RPMI7951 (cell line): ENCODE measurements at regions not wholly inside any gene's neighbourhood (a gene's known extent, or its start where the extent isn't known, plus 50 kb on each side); places are given as distances from the start of the nearest gene placed in this dataset.
"Not testable (repeated sequence)": the region's sequence is repeated elsewhere in the genome, so short reads cannot be mapped to it uniquely, and the experiment has no call there.

ENCODE experiments used
- DNase-seq: peaks from one replicate; pipeline ENCODE4 v3.0.0-alpha.2; 2012; ENCODE audit warnings: low read depth

DNA sequence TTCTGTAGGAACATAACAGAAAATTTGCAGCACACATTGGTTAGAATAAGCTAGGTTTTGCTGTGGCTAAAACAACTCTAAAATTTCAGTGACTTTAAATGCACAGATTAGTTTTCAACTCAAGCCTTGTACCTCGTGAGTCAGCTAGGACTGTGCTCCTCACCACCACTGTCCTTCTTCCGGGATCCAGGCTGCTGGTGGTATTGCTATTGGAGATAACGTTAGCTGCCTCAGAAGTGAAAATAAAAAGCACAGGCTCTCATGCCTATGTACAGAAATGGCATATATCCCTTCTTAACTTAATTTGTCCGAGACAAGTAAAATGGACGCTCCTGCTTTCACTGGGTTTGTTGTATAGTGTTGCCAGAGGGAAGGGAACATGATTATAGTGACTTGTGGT lies 931.1 kb upstream of the EYS start:
- DNase-seq, result no peak

DNA sequence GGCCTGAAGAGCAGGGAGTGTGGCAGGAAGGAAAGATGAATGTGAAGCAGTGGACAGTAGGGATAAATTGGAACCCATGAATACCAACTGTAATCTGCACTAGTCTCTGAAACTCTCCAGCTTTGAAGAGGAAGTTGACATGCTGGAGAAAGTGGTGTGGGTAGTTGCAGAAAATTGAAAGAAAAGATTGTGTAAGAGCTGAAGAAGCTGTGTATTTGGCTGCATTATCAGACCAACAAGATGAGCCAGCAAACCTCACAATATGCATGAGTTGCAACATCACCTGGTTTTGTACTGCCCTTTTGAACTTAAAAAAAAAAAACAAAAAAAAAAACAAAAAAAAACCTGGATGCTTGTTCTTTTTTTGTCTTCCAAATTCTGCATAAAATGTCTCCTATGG lies 921.9 kb upstream of the EYS start:
- no peak for DNase-seq

DNA sequence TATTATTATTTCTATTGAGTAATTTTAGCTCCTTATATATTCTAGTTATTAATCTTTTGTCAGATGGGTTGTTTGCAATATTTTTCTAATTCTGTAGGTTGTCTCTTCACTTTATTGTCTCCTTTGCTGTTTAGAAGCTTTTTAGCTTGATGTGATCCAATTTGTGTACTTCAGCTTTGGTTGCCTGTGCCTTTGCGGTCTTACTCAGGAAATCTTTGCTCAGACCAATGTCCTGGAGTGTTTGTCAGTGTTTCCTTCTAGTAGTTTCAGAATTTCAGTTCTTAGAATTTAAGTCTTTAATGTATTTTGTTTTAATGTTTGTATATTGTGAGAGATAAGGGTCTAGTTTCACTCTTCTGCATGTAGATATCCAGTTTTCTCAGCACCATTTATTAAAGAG lies 916.0 kb upstream of the EYS start:
- no peak for DNase-seq

DNA sequence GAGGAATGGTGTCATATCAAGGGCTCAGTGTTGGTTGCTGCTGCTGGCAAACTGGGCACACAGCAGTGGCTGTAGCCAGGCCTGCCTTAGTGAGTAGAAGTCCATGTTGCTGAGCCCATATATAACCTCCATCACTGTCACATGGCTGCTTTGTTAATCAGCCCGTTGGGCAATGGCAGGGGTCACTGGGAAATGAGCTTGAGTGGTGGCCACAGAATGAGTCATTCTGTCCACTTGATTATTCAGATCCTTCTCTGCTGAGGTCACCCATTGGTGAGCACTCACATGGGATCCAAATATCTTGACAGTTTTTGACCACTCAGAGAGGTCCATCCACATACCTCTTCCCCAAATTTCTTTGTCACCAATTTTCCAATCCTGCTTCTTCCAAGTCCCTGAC lies 898.9 kb upstream of the EYS start:
- DNase-seq, result peak; percentile 2

DNA sequence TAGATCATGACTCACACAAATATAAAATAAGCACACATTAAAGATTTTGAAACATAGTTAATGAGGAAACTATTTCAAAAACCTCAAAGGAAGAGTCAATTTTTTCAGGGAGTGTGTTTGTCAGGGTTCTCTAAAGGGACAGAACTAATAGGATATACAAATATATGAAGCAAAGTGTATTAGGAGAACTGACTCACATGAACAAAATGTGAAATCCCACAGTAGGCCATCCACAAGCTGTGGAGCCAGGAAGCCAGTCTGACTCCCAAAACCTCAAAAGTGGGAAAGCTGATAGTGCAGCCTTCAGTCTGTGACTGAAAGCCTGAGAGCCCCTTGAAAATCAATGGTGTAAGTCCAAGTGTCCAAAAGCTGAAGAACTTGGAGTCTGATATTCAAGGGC lies 898.0 kb upstream of the EYS start:
- DNase-seq, result peak; percentile 13

DNA sequence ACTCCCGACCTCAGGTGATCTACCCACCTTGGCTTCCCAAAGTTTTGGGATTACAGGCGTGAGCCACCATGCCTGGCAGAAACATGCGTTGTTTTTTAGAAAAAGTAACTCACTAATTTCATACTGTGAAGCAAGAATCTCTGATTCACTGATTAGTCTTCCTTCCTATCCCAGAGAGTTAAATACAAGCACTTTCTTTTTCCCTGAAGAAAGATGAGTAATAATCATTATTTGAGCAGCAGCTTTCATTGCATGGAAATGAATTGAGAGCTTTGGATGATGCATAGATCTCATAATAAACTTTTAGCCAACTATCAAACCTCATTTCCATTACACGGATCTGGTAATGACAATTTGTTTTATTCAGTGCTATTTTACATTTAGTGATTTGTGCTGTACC lies 892.5 kb upstream of the EYS start:
- DNase-seq, result peak; percentile 6

DNA sequence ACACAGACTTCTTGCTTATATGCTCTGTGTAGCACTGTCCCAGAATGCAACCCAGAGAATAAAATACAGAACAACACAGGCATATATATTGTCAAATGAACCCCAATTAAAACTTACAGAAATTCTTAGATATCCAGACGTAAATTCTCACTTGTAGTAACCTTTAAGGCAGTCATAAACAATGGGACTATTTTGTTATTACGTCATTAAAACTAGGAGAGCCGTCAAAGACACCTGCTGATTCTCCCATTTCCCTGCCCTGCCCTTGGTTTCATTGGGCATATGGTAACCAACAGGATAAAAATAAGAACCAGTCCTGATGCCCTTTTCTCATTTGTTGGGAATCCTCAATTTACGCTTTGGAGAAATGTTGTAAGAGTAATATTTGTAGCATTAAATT lies 871.3 kb upstream of the EYS start:
- no peak for DNase-seq

DNA sequence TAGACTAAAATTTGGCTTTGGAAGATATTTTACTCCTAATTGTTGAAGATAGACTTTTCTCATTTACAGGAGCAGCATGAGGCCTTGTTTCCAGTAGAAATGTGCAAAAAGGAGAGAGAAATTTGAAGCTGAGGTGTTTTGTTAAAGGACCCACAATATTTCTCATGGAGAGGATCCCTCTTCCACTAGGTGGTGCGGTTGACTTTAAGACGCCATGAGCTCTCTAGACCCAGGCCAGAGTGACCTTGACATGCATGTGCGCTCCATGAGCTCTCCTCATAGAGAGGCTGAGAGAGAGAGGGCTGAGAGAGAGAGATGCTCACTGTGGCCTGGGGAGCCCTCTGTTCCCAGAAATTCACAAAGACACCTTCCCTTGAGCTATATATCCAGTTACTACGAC lies 861.2 kb upstream of the EYS start:
- no peak for DNase-seq

DNA sequence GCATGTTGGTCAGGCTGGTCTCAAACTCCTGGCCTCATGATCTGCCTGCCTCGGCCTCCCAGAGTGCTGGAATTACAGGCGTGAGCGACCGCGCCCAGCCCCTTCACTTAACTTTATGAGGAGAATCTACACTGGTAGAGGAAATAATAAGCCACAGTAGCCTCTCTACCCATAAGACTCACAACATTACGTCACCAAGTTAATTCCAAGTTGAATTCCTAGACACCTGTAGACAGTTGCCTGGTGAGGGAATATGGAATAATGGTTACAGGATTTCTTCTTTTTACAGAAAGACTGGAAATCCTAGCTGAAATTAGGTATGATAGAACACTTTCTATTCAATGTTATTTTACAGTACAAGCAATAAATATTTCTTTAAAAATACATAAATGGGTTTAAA lies 854.5 kb upstream of the EYS start:
- no peak for DNase-seq

DNA sequence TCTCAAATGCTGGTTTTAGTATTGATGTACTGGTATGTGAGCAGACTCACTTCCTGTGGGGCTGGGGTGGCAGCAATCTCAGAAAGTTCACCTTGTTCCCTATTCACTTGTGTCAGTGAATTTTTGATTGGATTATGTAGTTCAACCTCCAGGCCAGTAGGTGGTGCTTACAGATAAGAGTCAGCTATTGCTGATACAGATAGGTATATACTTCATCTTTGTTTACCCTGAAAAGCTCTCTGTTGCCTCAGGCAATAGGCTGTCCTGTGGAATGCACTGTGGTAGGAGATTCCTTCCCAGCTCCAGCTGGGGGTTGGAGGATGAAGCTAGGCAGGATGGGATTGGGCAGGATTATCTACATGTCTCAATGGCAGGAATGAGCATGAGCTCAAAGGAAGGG lies 851.2 kb upstream of the EYS start:
- no peak for DNase-seq

DNA sequence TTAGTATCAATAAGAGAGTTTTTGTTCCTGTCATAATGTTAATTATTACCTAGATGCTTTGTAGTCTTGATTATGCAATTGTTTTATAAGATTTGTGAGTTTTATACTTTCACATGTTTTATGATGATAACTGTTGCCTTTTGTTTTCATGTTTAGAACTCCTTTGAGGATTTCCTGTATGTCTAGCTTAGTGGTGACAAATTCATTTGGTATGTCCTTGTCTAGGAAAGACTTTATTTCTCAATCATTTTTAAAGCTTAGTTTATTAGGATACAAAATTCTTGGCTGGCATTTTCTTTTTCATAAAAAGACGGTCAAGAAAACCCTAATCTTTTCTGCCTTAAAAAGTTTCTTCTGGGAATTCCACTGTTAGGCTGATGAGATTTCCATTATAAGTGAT lies 849.9 kb upstream of the EYS start:
- no peak for DNase-seq

DNA sequence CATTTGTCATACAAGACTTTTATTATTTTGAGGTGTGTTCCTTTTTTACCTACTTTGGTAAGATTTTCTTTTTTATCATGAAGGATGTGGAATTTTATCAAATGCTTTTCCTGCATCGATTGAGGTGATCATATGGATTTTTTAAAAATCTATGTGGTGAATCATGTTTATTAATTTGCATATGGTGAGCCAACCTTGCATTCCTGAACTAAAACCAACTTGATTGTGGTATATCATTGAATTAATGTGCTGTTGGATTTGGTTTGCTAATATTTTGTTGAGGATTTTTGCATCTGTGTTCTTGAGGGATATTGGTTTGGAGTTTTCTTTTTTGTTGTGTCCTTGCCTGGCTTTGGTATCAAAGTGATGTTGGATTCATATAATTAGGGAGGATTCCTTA lies 848.1 kb upstream of the EYS start:
- DNase-seq, result no peak

DNA sequence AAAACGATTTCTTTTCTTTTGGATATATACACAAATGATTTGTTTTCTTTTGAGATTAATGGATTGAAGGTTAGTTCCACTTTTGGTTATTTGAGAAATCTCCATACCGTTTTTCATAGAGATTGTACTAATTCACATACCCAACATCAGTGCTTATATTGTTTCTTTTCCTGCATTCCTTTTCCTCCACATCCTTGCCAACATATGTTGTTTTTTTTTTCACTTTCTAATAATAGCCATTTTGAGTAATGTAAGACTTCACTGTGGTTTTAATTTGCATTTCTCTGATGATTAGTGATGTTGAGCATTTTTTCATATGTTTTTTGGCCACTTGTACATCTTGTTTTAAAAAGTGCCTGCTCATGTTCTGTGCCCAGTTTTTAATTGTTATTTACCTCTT lies 846.4 kb upstream of the EYS start:
- peak; percentile 3 for DNase-seq

DNA sequence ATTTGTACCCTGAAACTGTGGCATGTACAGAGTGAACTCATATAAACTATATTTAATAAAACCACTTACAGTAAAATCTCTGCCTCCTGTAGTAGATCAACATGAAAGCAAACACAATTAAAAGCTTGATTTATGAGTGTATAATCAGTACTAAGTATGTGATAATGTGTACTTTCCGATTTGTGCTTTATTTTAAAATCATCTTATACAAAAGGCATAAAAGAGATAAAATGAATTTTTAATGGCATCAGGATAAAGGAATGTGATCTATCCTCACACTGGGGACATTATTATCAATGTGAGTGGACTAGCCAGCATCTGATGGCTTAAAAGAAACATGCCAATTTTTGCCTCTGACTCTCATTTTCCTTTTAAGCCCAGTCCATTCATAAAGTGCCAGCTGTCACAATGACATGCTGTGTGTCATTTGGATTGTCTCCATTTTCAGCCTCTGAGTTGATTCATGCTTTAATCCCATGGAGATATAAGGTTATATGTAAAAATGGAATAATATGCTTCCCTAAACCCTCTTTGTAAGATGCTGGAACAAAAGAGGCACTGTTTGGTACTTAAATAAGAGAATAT lies 831.6 kb upstream of the EYS start:
- peak; percentile 39 for DNase-seq

DNA sequence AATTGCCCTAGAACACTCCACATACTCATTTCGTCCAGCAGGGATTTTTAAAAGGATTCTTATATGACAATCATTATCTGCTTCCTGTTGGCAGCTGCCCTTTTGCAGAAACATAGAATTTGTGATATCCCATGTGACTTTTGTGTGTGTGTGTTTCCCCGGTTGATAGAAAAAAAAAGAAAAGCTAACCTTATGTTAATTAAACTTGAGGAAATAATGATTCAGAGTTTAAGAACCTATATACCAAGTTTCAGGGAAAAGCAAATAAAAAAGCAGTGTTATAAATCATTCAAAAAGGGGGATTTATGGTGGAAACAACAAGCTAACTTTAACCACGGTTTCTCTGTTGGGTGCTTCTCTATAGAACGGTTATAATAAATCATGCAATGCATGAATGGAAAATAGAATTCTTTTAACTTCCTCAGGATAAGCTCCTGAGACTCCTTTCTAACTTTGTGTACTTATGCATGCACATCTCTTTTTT lies 826.9 kb upstream of the EYS start:
- no peak for DNase-seq

DNA sequence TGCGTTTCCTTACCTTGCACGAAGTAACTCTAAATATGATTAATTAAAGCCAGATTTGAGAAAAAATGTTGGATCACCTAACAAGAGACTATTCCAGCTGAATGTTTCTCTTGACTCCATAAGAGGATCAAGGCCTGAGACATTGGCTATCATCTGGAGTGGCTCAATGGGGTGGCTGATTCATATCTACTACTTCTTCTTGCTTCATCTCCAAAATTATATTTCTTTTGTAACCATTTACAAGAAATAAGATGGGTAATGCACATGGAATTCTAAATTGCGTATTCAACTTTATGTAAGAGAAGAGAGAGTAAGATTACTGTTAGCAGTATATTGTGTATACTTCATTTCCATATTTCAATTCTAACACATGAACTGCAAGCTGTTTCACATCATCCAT lies 819.0 kb upstream of the EYS start:
- DNase-seq, result no peak

DNA sequence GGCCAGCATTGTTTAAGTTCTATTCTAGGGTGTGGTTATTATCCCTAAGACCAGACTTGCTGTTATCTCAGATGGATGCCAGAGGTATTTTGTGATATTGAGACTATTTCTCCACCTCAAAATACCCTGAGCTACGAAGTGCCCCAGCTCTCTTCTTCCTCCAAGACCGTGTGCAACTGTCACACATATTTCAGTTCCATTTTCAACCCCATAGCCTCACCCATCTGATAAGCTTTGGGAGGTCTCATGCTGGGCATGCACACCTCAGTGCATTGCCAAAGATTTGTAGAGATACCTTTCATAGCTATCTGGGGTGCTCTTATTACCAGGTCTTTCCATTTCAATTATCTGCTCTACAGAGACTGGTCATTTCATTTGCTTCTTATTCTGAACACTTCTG lies 815.8 kb upstream of the EYS start:
- DNase-seq, result no peak

DNA sequence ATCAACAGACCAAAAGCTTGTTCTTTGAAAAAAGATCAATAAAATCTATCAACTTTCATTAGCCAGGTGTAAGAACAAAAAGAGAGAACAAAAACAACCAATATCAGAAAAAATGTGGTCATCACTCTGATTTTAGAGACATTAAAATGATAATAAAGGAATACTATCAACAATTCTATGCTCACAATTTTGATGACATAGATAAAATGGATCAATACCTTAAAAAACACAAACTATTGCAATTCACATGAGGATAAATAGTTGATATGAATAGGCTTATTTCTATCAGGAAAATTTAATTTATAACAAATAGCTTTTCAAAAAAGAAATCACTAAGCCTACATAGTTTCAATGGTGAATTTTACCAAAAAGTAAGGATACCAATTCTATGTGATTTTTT lies 809.4 kb upstream of the EYS start:
- no peak for DNase-seq

DNA sequence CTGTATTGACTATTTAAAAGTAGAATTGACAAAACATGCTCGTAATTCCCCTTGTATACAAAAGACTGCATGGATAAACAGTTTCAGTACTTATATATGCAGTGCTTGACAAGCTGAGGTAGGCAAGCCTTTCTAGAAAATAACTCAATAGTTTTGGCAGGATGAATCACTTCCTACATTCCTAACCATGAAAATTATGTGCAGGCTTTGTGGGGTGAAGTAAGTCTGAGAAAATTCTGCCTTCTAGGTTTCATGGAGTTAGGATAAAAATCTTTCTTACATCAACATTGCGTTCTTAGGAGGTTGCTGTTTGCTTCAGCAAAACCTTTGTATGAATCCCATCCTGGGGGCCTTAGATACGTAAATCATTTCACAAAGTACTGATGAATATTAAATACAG lies 801.4 kb upstream of the EYS start:
- DNase-seq, result peak; percentile 14

DNA sequence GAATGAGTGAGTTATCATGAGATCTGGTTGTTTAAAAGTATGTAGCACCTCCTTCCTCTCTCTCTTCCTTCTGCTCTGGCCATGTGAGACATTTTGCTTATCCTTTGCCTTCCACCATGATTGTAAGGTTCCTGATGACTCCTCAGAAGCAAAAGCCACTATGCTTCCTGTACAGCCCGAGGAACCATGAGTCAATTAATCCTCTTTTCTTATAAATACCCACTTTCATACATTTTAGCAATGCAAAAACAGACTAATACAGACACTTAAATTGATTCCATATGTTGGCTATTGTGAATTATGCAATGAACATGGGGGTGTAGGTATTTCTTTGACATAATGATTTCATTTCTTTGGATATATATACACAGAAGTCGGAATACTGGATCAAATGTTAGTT lies 792.8 kb upstream of the EYS start:
- peak; percentile 4 for DNase-seq

DNA sequence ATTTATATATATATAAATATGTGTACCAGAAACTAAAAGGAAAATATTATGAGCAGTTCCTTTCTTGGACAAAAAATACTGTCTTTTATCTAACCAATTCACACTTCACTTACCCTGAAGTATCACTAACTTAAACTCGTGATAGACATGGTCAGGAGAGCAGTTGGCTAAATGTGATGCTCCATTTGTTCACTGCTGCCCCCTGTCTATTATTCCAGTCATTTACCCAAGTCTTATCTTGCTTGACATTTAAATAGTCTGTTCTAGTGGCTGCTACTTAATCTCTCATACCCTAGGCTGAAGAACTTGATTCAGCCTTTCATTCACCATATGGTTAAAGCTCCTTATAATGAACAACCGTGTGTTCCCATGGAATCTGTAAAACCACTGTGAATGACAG lies 789.6 kb upstream of the EYS start:
- DNase-seq, result no peak

DNA sequence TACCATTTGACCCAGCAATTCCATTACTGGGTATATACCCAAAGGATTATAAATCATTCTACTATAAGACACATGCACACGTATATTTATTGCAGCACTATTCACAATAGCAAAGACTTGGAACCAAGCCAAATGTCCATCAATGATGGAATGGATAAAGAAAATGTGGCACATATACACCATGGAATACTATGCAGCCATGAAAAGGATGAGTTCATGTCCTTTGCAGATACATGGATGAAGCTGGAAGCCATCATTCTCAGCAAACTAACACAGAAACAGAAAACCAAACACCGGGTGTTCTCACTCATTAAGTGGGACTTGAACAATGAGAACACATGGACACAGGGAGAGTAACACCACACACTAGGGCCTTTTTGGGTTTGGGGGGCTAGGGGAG lies 787.6 kb upstream of the EYS start:
- DNase-seq, result not testable (repeated sequence)

DNA sequence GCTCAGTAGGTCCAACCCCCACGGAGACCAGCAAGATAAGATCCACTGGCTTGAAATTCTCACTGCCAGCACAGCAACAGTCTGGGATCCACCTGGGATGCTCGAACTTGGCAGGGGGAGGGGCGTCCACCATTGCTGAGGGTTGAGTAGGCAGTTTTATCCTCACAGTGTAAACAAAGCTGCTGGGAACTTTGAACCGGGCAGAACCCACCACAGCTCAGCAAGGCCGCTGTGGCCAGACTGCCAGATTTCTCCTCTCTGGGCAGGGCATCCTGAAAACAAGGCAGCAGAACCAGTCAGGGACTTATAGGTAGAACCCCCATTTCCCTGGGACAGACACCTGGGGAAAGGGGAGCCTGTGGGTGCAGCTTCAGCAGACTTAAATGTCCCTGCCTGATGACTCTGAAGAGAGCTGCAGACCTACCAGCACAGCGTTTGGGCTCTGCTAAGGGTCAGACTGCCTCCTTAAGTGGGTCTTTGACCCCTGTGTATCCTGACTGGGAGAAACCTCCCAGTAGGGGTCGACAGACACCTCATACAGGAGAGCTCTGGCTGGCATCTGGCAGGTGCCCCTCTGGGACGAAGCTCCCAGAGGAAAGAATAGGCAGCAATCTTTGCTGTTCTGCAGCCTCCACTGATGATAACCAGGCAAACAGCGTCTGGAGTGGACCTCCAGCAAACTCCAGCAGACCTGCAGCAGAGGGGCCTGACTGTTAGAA lies 782.4 kb upstream of the EYS start:
- DNase-seq, result no peak

DNA sequence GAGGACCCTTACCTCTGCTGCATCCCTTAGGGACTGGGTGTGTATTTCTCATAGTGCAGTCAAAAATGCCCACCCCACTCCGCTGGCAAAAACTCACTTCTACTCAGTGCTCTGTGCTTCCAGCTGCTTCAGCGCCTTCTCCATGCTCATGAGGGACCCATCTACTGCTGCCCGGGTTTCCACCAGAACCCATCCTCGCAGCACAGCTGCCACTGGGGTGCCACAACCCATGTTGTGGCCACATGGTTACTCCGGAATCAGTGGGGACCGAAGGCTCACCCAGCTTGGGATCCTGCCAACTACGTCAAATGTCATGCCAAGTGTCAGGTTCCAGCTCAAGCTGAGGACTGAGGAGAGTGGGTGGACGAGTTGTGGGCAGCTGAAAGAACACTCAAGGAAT lies 774.2 kb upstream of the EYS start:
- no peak for DNase-seq
